HG02884 (cell line): ENCODE measurements at regions not wholly inside any gene's neighbourhood (a gene's known extent, or its start where the extent isn't known, plus 50 kb on each side); places are given as distances from the start of the nearest gene placed in this dataset.

Source experiments
- ATAC-seq: cut with Tn5 transposase; IDR thresholded peaks from one replicate; pipeline ENCODE4 v1.9.1; 2021; ENCODE audit warnings: mild to moderate bottlenecking, moderate library complexity; ENCODE audit not compliant: unreplicated experiment

DNA sequence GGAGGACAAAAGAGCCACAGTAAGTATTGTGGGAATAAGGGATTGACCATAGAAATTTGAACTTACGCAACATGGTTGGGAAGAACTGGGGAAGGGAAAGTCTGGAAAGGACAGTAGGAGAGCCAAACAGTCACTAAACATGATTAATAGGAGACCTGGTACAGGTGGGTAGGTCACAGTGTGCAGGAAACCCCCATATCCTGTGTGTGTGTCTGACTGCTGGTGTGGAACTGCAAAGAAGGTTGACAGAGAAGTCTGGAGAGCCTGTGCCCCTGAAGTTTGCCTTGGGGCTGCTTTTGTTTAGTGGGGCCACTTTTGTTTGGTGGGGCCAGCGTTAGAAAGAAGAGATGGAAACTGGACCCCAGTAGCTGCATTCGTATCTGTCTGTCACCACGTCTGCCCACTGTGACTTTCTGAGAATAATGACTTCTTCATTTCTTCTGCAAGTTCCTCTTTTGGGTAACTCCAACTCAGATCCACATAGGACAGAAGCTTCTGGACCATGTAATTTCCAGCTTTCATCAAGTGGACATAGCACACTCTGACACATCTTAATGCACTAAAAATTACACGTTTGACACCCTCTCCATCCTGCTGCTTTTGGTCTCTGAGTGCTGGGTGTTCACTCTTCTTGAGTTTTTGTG is 126.8 kb upstream of the RAG2 start:
- peak; percentile 80 for ATAC-seq

DNA sequence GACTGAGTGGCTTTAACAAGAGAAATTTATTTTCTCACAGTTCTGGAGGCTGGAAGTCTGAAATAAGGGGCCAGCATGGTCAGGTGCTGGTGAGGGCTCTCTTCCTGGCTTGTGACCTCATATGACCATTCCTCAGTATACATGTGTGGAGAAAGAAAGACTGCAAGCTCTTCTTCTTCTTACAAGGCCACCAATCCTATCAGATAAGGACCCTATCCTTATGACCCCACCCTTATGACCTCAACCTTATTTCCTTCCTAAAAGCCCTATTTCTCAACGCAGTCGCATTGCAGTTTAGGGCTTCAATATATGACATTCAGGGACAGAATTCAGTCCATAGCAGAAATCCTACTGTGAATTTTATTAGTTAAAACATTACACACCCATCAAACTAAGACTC is 124.4 kb upstream of the RAG2 start:
- no peak for ATAC-seq

- ATAC-seq = no peak
Observed at GRCh38 chr11:36719358-36720107, 121.5 kb upstream of the RAG2 start.

- ATAC-seq = no peak
Observed at GRCh38 chr11:36718451-36718850, 120.4 kb upstream of the RAG2 start.

- no peak for ATAC-seq
Observed at GRCh38 chr11:36713715-36714114, 115.7 kb upstream of the RAG2 start.

DNA sequence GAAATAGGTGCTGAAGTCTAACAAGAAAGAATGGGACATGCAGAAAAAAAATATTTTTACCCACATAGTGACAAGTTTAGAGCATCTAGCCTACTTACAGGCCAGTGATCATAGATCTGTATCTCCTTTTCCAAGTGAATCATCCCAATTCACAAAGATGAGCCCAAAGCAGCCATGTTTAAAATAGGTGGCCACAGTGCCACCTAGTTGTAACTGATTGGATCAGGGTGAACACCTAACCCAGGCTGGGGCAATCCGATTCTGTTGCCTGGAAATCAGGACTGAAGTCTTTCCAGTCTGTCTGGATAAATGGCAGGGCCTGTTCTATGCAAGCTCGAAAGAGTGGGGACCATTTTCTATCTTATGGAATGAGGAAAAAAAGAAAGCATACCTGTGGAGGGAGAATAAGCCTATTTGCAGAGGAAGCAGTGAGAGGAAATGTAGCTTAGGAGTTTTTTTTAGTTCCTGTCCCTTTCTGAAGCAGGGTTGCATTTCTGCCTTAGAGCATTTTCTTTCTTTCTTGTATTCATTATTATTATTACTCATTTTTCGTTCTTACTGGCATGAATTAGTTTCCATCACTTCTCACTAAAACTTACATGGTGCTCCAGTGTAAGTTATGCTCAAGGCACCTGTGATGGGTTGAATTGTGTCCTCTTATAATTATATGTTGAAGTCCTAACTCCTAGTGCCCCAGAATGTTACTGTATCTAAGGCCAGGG is 113.2 kb upstream of the RAG2 start:
- no peak for ATAC-seq
